Kidney (tissue), 13 donors: ENCODE measurements at regions not wholly inside any gene's neighbourhood (a gene's known extent, or its start where the extent isn't known, plus 50 kb on each side); places are given as distances from the start of the nearest gene placed in this dataset.
A peak's percentile ranks its signal among the peaks of the same experiment; 100 is the strongest.

Experiments used
- DNase-seq, 5 donors: peaks; one replicate each; pipeline ENCODE4 v3.0.0-alpha.2; 2013 to 2020
- FAIRE-seq: peaks from 2 replicates; lab custom pipeline; 2012; peaks lifted over from hg19 to GRCh38; lab: Jason Lieb, UNC
- H3K27ac ChIP-seq, 2 donors: one replicate each; pipeline ENCODE4 v1.7.0; 2013; ENCODE audit warnings: low read depth in 2 of 2, low read length in 2 of 2, inconsistent platforms in 1 of 2
- H3K27me3 ChIP-seq: one replicate; pipeline ENCODE4 v1.7.1; 2013; ENCODE audit warnings: low read length, inconsistent platforms; ENCODE audit not compliant: control insufficient read depth, insufficient read depth
- H3K36me3 ChIP-seq, 3 donors: one replicate each; pipeline versions ENCODE4 v1.7.0 to v1.7.1; 2013; ENCODE audit warnings: low read length in 3 of 3, control low read depth in 1 of 3, inconsistent platforms in 1 of 3; ENCODE audit not compliant: insufficient read depth in 3 of 3, control insufficient read depth in 2 of 3
- H3K4me1 ChIP-seq, 3 donors: one replicate each; pipeline versions ENCODE4 v1.7.0 to v1.7.1; 2013; ENCODE audit warnings: low read length in 3 of 3, inconsistent platforms in 1 of 3, low read depth in 1 of 3; ENCODE audit not compliant: control insufficient read depth in 2 of 3, insufficient read depth in 2 of 3
- H3K4me3 ChIP-seq, 3 donors: one replicate each; pipeline versions ENCODE4 v1.7.0 to v1.8.1; 2013; ENCODE audit warnings: low read length in 3 of 3, control low read depth in 1 of 3, inconsistent platforms in 1 of 3
- H3K9ac ChIP-seq, 3 donors: one replicate each; pipeline versions ENCODE4 v1.7.0 to v1.7.1; 2013; ENCODE audit warnings: low read length in 3 of 3, control low read depth in 1 of 3, inconsistent platforms in 1 of 3
- H3K9me3 ChIP-seq, 3 donors: one replicate each; pipeline versions ENCODE4 v1.7.0 to v1.7.1; 2013; ENCODE audit warnings: low read length in 3 of 3, control low read depth in 1 of 3, inconsistent platforms in 1 of 3; ENCODE audit not compliant: control insufficient read depth in 2 of 3, insufficient read depth in 1 of 3
- CTCF ChIP-seq: IDR thresholded peaks from 3 replicates; pipeline ENCODE4 v1.5.1; 2012; ENCODE audit warnings: mild to moderate bottlenecking, moderate library complexity, borderline replicate concordance; ENCODE audit not compliant: insufficient read depth; ENCODE audit errors: extremely low read depth
- intact Hi-C: fragments of 100-400 bp; cut with DNase I; formaldehyde crosslinking; loops from one replicate; pipeline ENCODE4 v1.11.1; 2022
- donor health status: control.
- donor health status: control.
- donor health status: control.
- donor health status: control.
- donor health status: control.
- donor health status: DM: yes; HTN: yes; CAD: no.
- donor health status: Normal renal cell carcinoma (clear cell type).

GRCh38 chr19:30225676-30226463 is 146.3 kb upstream of the ZNF536 start:
- intact Hi-C loops: no loop called here
- DNase-seq (peak in 3 of 5 donors; percentile 12 to 58 (median 35)), FAIRE-seq (no peak)
- Histone ChIP-seq H3K27ac (no peak overlapping the region), H3K36me3 (no peaks in the 10 kb centered on the region), H3K27me3 (peaks cover 25% of the 10 kb centered on the region), H3K4me3 (no peak overlapping the region), H3K9ac (no peak overlapping the region), H3K4me1 (peaks cover 0 to 2% (median 0%) of the 10 kb centered on the region in 3 donors), H3K9me3 (no peaks in the 10 kb centered on the region)
- no peak for TF ChIP-seq CTCF

GRCh38 chr19:30226464-30227011 is 145.6 kb upstream of the ZNF536 start:
- Histone ChIP-seq H3K27me3 (peaks cover 25% of the 10 kb centered on the region), H3K27ac (no peak overlapping the region), H3K9ac (no peak overlapping the region)

GRCh38 chr19:30227012-30227621 is 145.1 kb upstream of the ZNF536 start:
- H3K36me3 ChIP-seq: no peaks in the 10 kb centered on the region
- FAIRE-seq (no peak), DNase-seq (peak in 3 of 5 donors; percentile 31 to 76 (median 32))
- peaks cover 25% of the 10 kb centered on the region for H3K27me3 ChIP-seq
- H3K27ac ChIP-seq: no peak overlapping the region
- no peak for TF ChIP-seq CTCF
- peak overlapping the region; percentile 12 to 49 (median 24) for H3K4me3 ChIP-seq
- intact Hi-C loops: no loop called here
- H3K4me1 ChIP-seq: peaks cover 0 to 2% (median 0%) of the 10 kb centered on the region in 3 donors
- no peak overlapping the region for H3K9ac ChIP-seq
- H3K9me3 ChIP-seq: no peaks in the 10 kb centered on the region

More at GRCh38 chr19:30226464-30227011, 145.6 kb upstream of the ZNF536 start:
- TF ChIP-seq CTCF: no peak
- Histone ChIP-seq H3K9me3 (no peaks in the 10 kb centered on the region), H3K4me3 (peak overlapping the region in 2 of 3 donors; percentile 24 to 49), H3K36me3 (no peaks in the 10 kb centered on the region), H3K4me1 (peaks cover 0 to 2% (median 0%) of the 10 kb centered on the region in 3 donors)
- FAIRE-seq: no peak
- peak in 4 of 5 donors; percentile 40 to 73 (median 54) for DNase-seq
- intact Hi-C loops: no loop called here
